A549 (cell line): ENCODE measurements at regions not wholly inside any gene's neighbourhood (a gene's known extent, or its start where the extent isn't known, plus 50 kb on each side); places are given as distances from the start of the nearest gene placed in this dataset.

ENCODE experiments used
- ATAC-seq, 2 experiments: fragments of 200-7000 bp in 1 of 2; fragments of >200 bp in 1 of 2; cut with Nextera tagmentation in 1 of 2; cut with Tn5 transposase in 1 of 2; 3 replicates each; pipeline versions ENCODE4 v1.8.0 to v1.9.1; 2018 to 2020; ENCODE audit warnings: mild to moderate bottlenecking in 1 of 2, moderate library complexity in 1 of 2
- CTCF ChIA-PET: fragments of 300-600 bp; sonication (Branson Sonifier 250); formaldehyde crosslinking; extraction: SDS; loops from one replicate; lab custom pipeline; 2021; ENCODE audit warnings: antibody characterized with exemption, inconsistent platforms; lab: Yijun Ruan, JAX
- POLR2A ChIA-PET: fragments of 350-600 bp; formaldehyde crosslinking; extraction: SDS; loops from one replicate; lab custom pipeline; 2021; ENCODE audit warnings: antibody characterized with exemption, inconsistent platforms; lab: Yijun Ruan, JAX
- DNase-seq, 2 experiments: peaks; one replicate each; pipeline versions ENCODE4 v3.0.0 to v3.0.0-alpha.2; 2011 to 2016; ENCODE audit warnings: low read depth in 1 of 2, low spot score in 1 of 2
- FAIRE-seq: peaks from 2 replicates; lab custom pipeline; 2011; peaks lifted over from hg19 to GRCh38; lab: Jason Lieb, UNC
- H3K27ac ChIP-seq, 2 experiments: fragments of >200 bp; sonication (Bioruptor Twin); formaldehyde crosslinking; 3 replicates each; pipeline ENCODE4 v1.5.1; 2016 to 2017
- H3K4me1 ChIP-seq: fragments of >200 bp; sonication (Bioruptor Twin); formaldehyde crosslinking; 3 replicates; pipeline ENCODE4 v1.6.1; 2016
- H3K4me2 ChIP-seq: fragments of >200 bp; sonication (Bioruptor Twin); formaldehyde crosslinking; 3 replicates; pipeline ENCODE4 v1.6.1; 2016
- H3K4me3 ChIP-seq: fragments of >200 bp; sonication (Bioruptor Twin); formaldehyde crosslinking; 3 replicates; pipeline ENCODE4 v1.5.1; 2016
- H3K9me3 ChIP-seq: fragments of >200 bp; sonication (Bioruptor Twin); formaldehyde crosslinking; 3 replicates; pipeline ENCODE4 v1.6.1; 2016
- ATOH8 ChIP-seq: fragments of 250-450 bp; sonication (Bioruptor Pico); IDR thresholded peaks from 2 replicates; pipeline ENCODE4 v1.5.0; 2020; ENCODE audit warnings: low read depth, mild to moderate bottlenecking, moderate library complexity
- BCL3 ChIP-seq: fragments of >200 bp; sonication (Bioruptor Twin); formaldehyde crosslinking; IDR thresholded peaks from 3 replicates; pipeline ENCODE4 v1.6.1; 2016
- BHLHE40 ChIP-seq: IDR thresholded peaks from 2 replicates; pipeline ENCODE4 v1.6.1; 2012; ENCODE audit warnings: low read depth, low read length, inconsistent platforms
- CBX2 ChIP-seq: fragments of 200-600 bp; sonication (generic); IDR thresholded peaks from 2 replicates; pipeline ENCODE4 v1.6.1; 2016; ENCODE audit warnings: low read depth, mild to moderate bottlenecking, borderline replicate concordance
- CEBPB ChIP-seq, 2 experiments: fragments of >200 bp in 1 of 2; sonication (Bioruptor Twin) in 1 of 2; formaldehyde crosslinking in 1 of 2; IDR thresholded peaks; 2 replicates each; pipeline ENCODE4 v1.6.1; 2012 to 2016
- CHD4 ChIP-seq: fragments of 200-600 bp; sonication (generic); IDR thresholded peaks from 2 replicates; pipeline ENCODE4 v1.6.1; 2016; ENCODE audit warnings: antibody characterized with exemption, mild to moderate bottlenecking, borderline replicate concordance
- EHF ChIP-seq: fragments of 250-450 bp; sonication (Bioruptor Pico); IDR thresholded peaks from 2 replicates; pipeline ENCODE4 v1.5.0; 2020; ENCODE audit warnings: mild to moderate bottlenecking
- ELK1 ChIP-seq: fragments of 150-350 bp; IDR thresholded peaks from 2 replicates; pipeline ENCODE4 v1.6.1; 2014; ENCODE audit warnings: low read depth, mild to moderate bottlenecking, low read length
- EP300 ChIP-seq, 2 experiments: fragments of >200 bp; sonication (Bioruptor Twin); formaldehyde crosslinking; IDR thresholded peaks; 2 replicates in 1 of 2; 3 replicates in 1 of 2; pipeline ENCODE4 v1.6.1; 2016 to 2017
- ESRRA ChIP-seq: fragments of 150-350 bp; IDR thresholded peaks from 2 replicates; pipeline ENCODE4 v1.6.1; 2014; ENCODE audit warnings: mild to moderate bottlenecking, low read length, borderline replicate concordance
- FOSB ChIP-seq: fragments of 250-450 bp; sonication (Bioruptor Pico); IDR thresholded peaks from 2 replicates; pipeline ENCODE4 v1.5.0; 2020; ENCODE audit warnings: mild to moderate bottlenecking, moderate library complexity
- FOXS1 ChIP-seq: fragments of 250-450 bp; sonication (Bioruptor Pico); IDR thresholded peaks from 2 replicates; pipeline ENCODE4 v1.5.0; 2020; ENCODE audit warnings: mild to moderate bottlenecking, moderate library complexity
- HES2 ChIP-seq: fragments of >200 bp; sonication (Bioruptor Twin); formaldehyde crosslinking; IDR thresholded peaks from 2 replicates; pipeline ENCODE4 v1.6.1; 2016
- HOXA7 ChIP-seq: fragments of 250-450 bp; sonication (Bioruptor Pico); IDR thresholded peaks from 2 replicates; pipeline ENCODE4 v1.5.0; 2020; ENCODE audit warnings: mild to moderate bottlenecking, moderate library complexity
- HOXB5 ChIP-seq: fragments of 250-450 bp; sonication (Bioruptor Pico); IDR thresholded peaks from 2 replicates; pipeline ENCODE4 v1.5.0; 2020; ENCODE audit warnings: mild to moderate bottlenecking, moderate library complexity
- JUNB ChIP-seq: fragments of >200 bp; sonication (Bioruptor Twin); formaldehyde crosslinking; IDR thresholded peaks from 2 replicates; pipeline ENCODE4 v1.6.1; 2016
- MAFK ChIP-seq: fragments of 450-650 bp; IDR thresholded peaks from 2 replicates; pipeline ENCODE4 v1.6.1; 2014; ENCODE audit not compliant: partially characterized antibody
- MYC ChIP-seq: IDR thresholded peaks from 2 replicates; pipeline ENCODE4 v1.6.1; 2012; ENCODE audit warnings: mild to moderate bottlenecking, inconsistent platforms, low read length, improper control_type of control experiment, borderline replicate concordance
- NPAS2 ChIP-seq: fragments of 250-450 bp; sonication (Bioruptor Pico); IDR thresholded peaks from 2 replicates; pipeline ENCODE4 v1.8.0; 2022; ENCODE audit warnings: mild to moderate bottlenecking, moderate library complexity, borderline replicate concordance
- PBX3 ChIP-seq: IDR thresholded peaks from 2 replicates; pipeline ENCODE4 v1.6.1; 2012
- PHF8 ChIP-seq: fragments of 200-600 bp; sonication (generic); IDR thresholded peaks from 2 replicates; pipeline ENCODE4 v1.6.1; 2016; ENCODE audit warnings: low read depth, mild to moderate bottlenecking, antibody characterized with exemption, moderate library complexity, borderline replicate concordance
- POLR2A ChIP-seq: IDR thresholded peaks from 2 replicates; pipeline ENCODE4 v1.6.1; 2012; ENCODE audit warnings: mild to moderate bottlenecking, low read length
- POLR2AphosphoS2 ChIP-seq: conservative IDR thresholded peaks from 2 replicates; pipeline ENCODE4 v1.6.1; 2012; ENCODE audit warnings: low read length, improper control_type of control experiment, inconsistent platforms
- RCOR1 ChIP-seq: fragments of 150-350 bp; IDR thresholded peaks from 2 replicates; pipeline ENCODE4 v1.6.1; 2014; ENCODE audit warnings: antibody characterized with exemption, low read length, low read depth
- RNF2 ChIP-seq: fragments of 200-600 bp; sonication (generic); IDR thresholded peaks from 2 replicates; pipeline ENCODE4 v1.6.1; 2016; ENCODE audit warnings: low read depth, mild to moderate bottlenecking, antibody characterized with exemption, moderate library complexity, borderline replicate concordance
- TFCP2L1 ChIP-seq: fragments of 250-450 bp; sonication (Bioruptor Pico); IDR thresholded peaks from 2 replicates; pipeline ENCODE4 v1.5.0; 2021; ENCODE audit warnings: mild to moderate bottlenecking
- TP53 ChIP-seq: fragments of 250-450 bp; sonication (Bioruptor Pico); IDR thresholded peaks from 2 replicates; pipeline ENCODE4 v1.5.0; 2021; ENCODE audit warnings: mild to moderate bottlenecking, moderate library complexity
- ZFP36 ChIP-seq: fragments of 450-650 bp; IDR thresholded peaks from 2 replicates; pipeline ENCODE4 v1.6.1; 2014; ENCODE audit warnings: borderline replicate concordance; ENCODE audit not compliant: partially characterized antibody
- ZSCAN20 ChIP-seq: fragments of 250-450 bp; sonication (Bioruptor Pico); IDR thresholded peaks from 2 replicates; pipeline ENCODE4 v1.8.0; 2022; ENCODE audit warnings: mild to moderate bottlenecking, moderate library complexity
- WGBS: methylation state at CpG from one replicate; pipeline ENCODE4 v1.1.6; 2017; ENCODE audit errors: missing lambda C conversion rate; 5-methylcytosine and 5-hydroxymethylcytosine counted together

- Histone ChIP-seq H3K4me3 (no peak overlapping the region), H3K27ac (no peak overlapping the region), H3K4me2 (no peak overlapping the region), H3K4me1 (no peaks in the 10 kb centered on the region), H3K9me3 (no peaks in the 10 kb centered on the region)
- DNase-seq (peak in 1 of 2 experiments; percentile 4), FAIRE-seq (no peak), ATAC-seq (no peak)
- 0% methylated on average over 1 of the region's 4 CpGs for WGBS
- POLR2A ChIA-PET = no interaction called here
- no peak for TF ChIP-seq ZSCAN20
- TF ChIP-seq CBX2 = no peak
- TF ChIP-seq FOSB (CRISPR knock-in tag) = no peak
- no peak for TF ChIP-seq HOXA7
- no peak for TF ChIP-seq MAFK
- no peak for TF ChIP-seq ATOH8 (CRISPR knock-in tag)
- TF ChIP-seq POLR2AphosphoS2 = no peak
- TF ChIP-seq EHF = no peak
- TF ChIP-seq FOXS1 (CRISPR knock-in tag) = no peak
- TF ChIP-seq CEBPB (IDR thresholded peaks at IDR 0.05) = no peak
- TF ChIP-seq HOXB5 = no peak
- no peak for TF ChIP-seq POLR2A
- TF ChIP-seq MYC = no peak
- TF ChIP-seq BCL3 = no peak
- no peak for TF ChIP-seq PHF8
- CTCF ChIA-PET = no interaction called here
These were observed 415.4 kb downstream of the TTLL7 start for GRCh38 chr1:83583351-83584014.

GRCh38 chr1:83581747-83582146 lies 417.2 kb downstream of the TTLL7 start:
- ATAC-seq = no peak

GRCh38 chr1:83574791-83575190 lies 424.1 kb downstream of the TTLL7 start:
- ChIA-PET CTCF (no interaction called here), POLR2A (no interaction called here)
- ATAC-seq (no peak), FAIRE-seq (no peak), DNase-seq (no peak)
- no peaks in the 10 kb centered on the region for H3K4me1 ChIP-seq
- no peak overlapping the region for H3K4me3 ChIP-seq
- no peak overlapping the region for H3K27ac ChIP-seq
- no peaks in the 10 kb centered on the region for H3K9me3 ChIP-seq
- WGBS = 0% methylated on average over 2 of the region's 2 CpGs
- no peak overlapping the region for H3K4me2 ChIP-seq
- TF ChIP-seq TP53 (CRISPR knock-in tag) (no peak), TFCP2L1 (CRISPR knock-in tag) (no peak), HOXA7 (no peak), EHF (no peak), NPAS2 (CRISPR knock-in tag) (no peak), PBX3 (no peak), ELK1 (no peak), POLR2AphosphoS2 (no peak), HES2 (no peak), ZFP36 (no peak)

More at GRCh38 chr1:83581747-83582146, 417.2 kb downstream of the TTLL7 start:
- H3K9me3 ChIP-seq = no peaks in the 10 kb centered on the region
- H3K27ac ChIP-seq = no peak overlapping the region
- H3K4me2 ChIP-seq = no peak overlapping the region
- 15% methylated on average over 7 of the region's 8 CpGs for WGBS
- ChIA-PET CTCF (interaction anchor here (0.6 kb wide), 1 partner anchor 441 kb away, joined by 3 read pairs; no protein-coding TSS in a partner anchor), POLR2A (no interaction called here)
- DNase-seq (no peak), FAIRE-seq (no peak)
- no peaks in the 10 kb centered on the region for H3K4me1 ChIP-seq
- H3K4me3 ChIP-seq = no peak overlapping the region
- TF ChIP-seq JUNB (no peak), EP300 (IDR thresholded peaks at IDR 0.05) (no peak), FOXS1 (CRISPR knock-in tag) (no peak), RCOR1 (no peak), RNF2 (no peak), CHD4 (no peak), MAFK (no peak), HOXB5 (no peak), HOXA7 (no peak), BHLHE40 (no peak), PBX3 (no peak), ESRRA (no peak)
- TF ChIP-seq, all 56 proteins: peak for 0
